ENCODE measurements at regions not wholly inside any gene's neighbourhood (a gene's known extent, or its start where the extent isn't known, plus 50 kb on each side); places are given as distances from the start of the nearest gene placed in this dataset.

DNA sequence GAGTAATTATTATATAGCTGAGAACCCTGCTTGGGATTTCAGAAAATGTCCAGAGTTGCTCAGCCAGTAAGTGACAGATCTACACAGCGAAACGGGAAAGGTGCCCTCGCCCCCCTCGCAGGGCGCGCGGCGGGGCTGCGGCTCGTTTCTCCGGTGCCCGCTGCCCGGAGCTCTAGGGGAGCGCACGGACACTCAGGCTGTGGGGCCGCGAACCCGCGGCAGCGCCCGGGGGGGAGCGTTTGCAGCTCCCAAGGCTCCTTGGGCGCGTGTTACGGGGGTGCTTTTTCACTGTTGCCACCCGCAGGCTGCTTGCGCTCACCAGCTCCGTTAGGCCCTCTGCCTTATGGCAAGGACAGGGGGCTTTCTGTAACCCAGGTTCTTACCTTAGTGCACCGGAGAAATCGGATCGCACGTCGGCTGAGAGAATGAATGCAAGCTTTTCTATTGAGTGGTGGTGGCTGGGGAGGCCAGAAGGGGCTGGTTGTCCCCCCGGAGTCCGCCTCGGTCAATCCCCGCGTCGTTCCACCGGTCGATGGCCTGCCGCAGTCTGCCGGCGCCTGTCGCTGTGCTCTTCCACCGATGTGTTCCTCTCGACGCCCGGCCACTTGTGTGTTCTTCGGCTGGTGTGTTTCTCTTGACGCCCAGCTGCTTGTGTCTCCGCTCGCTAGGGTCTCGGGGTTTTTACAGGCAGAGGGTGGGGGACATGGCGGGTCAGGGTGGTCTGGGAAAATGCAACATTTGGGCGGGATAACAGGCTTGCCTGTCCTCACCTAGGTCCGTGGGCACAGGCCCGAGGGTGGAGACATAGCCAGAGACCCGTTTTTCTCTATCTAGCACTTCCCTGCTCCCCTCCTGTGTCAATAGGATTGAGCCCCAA lies 758.8 kb upstream of the DDX18 start:
- TF ChIP-seq TAF1 (IDR thresholded peaks at IDR 0.05; ENCODE audit: borderline replicate concordance, low read depth, low read length) (no peak), POLR2AphosphoS5 (IDR thresholded peaks at IDR 0.05; ENCODE audit: low read depth, low read length) (no peak)
- FAIRE-seq (no peak), DNase-seq (ENCODE audit: insufficient read length) (no peak)

DNA sequence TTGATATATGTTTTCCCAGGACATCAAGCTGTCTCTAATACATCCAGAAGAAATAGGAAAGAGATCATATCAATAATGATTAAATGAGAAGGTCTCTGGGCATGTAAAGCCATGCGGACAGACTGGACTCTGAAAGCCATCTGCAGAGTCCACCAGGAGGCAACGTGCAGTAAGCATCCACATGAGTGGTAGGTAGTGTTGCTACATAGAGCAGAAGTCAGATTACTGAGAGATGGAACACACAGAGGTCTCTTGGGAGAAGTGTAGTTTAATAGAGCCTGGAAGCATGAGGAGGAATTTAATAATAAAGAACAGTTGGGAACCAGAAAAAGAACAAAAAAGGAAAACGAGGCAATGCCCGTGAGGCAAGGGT lies 758.1 kb upstream of the DDX18 start:
- FAIRE-seq: no peak
- TF ChIP-seq TAF1 (IDR thresholded peaks at IDR 0.05; ENCODE audit: borderline replicate concordance, low read depth, low read length): no peak
- TF ChIP-seq POLR2AphosphoS5 (IDR thresholded peaks at IDR 0.05; ENCODE audit: low read depth, low read length): no peak
- TF ChIP-seq POLR2A (IDR thresholded peaks at IDR 0.05; ENCODE audit: low read depth, low read length): no peak
- no peak for DNase-seq (ENCODE audit: insufficient read length)

DNA sequence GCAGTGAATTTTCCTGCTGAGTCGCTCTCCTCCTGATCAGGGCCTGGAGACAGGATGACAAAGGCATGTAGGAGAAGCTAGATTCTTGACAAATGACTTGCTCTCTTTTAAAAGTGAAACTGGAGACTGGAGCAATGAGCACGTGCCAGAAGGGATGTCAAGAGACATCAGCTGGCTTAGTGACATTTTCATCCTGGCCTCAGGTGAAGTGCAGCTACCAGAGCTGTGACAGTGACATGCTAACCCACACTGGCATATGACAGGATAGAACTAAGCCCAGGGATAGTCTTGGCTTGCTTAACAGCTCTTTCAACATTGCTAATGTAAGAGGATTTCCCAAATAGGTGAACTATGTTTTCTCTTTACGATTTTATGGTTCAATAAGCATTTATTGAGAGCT lies 757.5 kb upstream of the DDX18 start:
- FAIRE-seq (no peak), DNase-seq (ENCODE audit: insufficient read length) (no peak)
- TF ChIP-seq POLR2A (IDR thresholded peaks at IDR 0.05; ENCODE audit: low read depth, low read length) (no peak), TAF1 (IDR thresholded peaks at IDR 0.05; ENCODE audit: borderline replicate concordance, low read depth, low read length) (no peak), POLR2AphosphoS5 (IDR thresholded peaks at IDR 0.05; ENCODE audit: low read depth, low read length) (no peak)

DNA sequence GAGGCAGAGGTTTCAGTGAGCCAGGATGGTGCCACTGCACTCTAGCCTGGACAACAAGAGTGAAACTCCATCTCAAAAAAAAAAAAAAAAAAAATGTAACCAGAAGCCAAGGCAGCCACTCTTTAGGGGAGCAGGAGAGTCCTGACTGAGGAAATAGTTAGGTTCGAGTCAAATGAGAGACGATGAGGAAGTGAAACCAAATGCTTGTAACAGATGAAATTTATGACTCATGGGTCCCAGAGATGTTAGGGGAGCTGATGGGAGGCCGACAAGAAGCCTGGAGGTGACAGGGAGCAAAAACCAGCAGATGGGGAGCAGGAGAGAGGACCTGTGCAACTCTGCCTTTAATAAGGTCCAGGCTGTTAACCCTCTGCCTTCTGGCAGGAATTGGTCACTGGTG lies 756.1 kb upstream of the DDX18 start:
- no peak for FAIRE-seq
- TF ChIP-seq POLR2AphosphoS5 (IDR thresholded peaks at IDR 0.05; ENCODE audit: low read depth, low read length) (no peak), POLR2A (IDR thresholded peaks at IDR 0.05; ENCODE audit: low read depth, low read length) (no peak), TAF1 (IDR thresholded peaks at IDR 0.05; ENCODE audit: borderline replicate concordance, low read depth, low read length) (no peak)
- no peak for DNase-seq (ENCODE audit: insufficient read length)

DNA sequence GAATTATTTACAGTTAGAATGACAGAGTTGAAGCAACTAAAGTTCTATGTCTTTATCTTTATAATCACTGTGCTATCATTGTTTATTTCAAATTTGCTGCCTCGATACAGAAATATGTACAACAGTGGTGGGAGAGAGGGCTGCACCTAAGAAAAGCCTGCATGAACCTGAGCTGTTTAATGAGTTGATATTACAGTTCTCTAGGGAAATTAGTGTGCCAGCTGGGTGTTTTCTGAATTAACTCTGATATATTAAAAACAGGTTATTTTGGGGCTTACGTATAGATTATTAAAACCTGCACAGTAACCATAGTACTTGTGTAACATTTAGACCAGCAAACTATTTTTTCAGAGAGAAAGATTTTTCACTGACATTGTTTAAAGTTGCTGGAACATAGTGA lies 750.5 kb upstream of the DDX18 start:
- no peak for TF ChIP-seq POLR2A (IDR thresholded peaks at IDR 0.05; ENCODE audit: low read depth, low read length)
- no peak for TF ChIP-seq POLR2AphosphoS5 (IDR thresholded peaks at IDR 0.05; ENCODE audit: low read depth, low read length)
- no peak for TF ChIP-seq TAF1 (IDR thresholded peaks at IDR 0.05; ENCODE audit: borderline replicate concordance, low read depth, low read length)
- FAIRE-seq: no peak
- no peak for DNase-seq (ENCODE audit: insufficient read length)

GRCh38 chr2:117065912-117066311 lies 748.6 kb upstream of the DDX18 start:
- FAIRE-seq (no peak), DNase-seq (ENCODE audit: insufficient read length) (no peak)

GRCh38 chr2:117067900-117068299 lies 746.6 kb upstream of the DDX18 start:
- FAIRE-seq (no peak), DNase-seq (ENCODE audit: insufficient read length) (no peak)
- TF ChIP-seq POLR2A (IDR thresholded peaks at IDR 0.05; ENCODE audit: low read depth, low read length) (no peak), POLR2AphosphoS5 (IDR thresholded peaks at IDR 0.05; ENCODE audit: low read depth, low read length) (no peak)

More at GRCh38 chr2:117065912-117066311, 748.6 kb upstream of the DDX18 start:
- TF ChIP-seq POLR2AphosphoS5 (IDR thresholded peaks at IDR 0.05; ENCODE audit: low read depth, low read length) (no peak), POLR2A (IDR thresholded peaks at IDR 0.05; ENCODE audit: low read depth, low read length) (no peak), TAF1 (IDR thresholded peaks at IDR 0.05; ENCODE audit: borderline replicate concordance, low read depth, low read length) (no peak)

- TF ChIP-seq POLR2A (IDR thresholded peaks at IDR 0.05; ENCODE audit: low read depth, low read length): no peak
- TF ChIP-seq POLR2AphosphoS5 (IDR thresholded peaks at IDR 0.05; ENCODE audit: low read depth, low read length): no peak
- no peak for TF ChIP-seq TAF1 (IDR thresholded peaks at IDR 0.05; ENCODE audit: borderline replicate concordance, low read depth, low read length)
- DNase-seq (ENCODE audit: insufficient read length): no peak
Measured at GRCh38 chr2:117068371-117068770, 746.1 kb upstream of the DDX18 start.

DNA sequence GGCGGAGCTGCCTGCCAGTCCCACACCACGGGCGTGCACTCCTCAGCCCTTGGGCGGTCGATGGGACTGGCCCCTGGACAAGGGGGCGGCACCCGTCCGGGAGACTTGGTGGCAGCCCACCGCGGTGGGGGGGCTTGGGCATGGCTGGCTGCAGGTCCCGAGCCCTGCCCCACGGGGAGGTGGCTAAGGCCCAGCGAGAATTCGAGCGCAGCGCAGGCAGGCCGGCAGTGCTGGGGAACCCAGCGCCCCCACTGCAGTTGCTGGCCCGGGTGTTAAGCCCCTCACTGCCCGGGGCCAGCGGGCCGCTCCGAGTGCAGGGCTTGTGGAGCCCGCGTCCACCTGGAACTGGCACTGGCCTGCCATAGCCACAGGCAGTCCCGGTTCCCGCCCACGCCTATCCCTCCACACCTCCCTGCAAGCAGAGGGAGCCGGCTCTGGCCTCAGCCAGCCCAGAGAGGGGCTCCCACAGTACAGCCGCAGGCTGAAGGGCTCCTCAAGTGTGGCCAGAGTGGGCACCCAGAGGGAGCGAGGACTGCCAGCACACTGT lies 742.9 kb upstream of the DDX18 start:
- TF ChIP-seq POLR2A (IDR thresholded peaks at IDR 0.05; ENCODE audit: low read depth, low read length) (no peak), TAF1 (IDR thresholded peaks at IDR 0.05; ENCODE audit: borderline replicate concordance, low read depth, low read length) (no peak), POLR2AphosphoS5 (IDR thresholded peaks at IDR 0.05; ENCODE audit: low read depth, low read length) (no peak)
- FAIRE-seq (no peak), DNase-seq (ENCODE audit: insufficient read length) (no peak)

More at GRCh38 chr2:117068371-117068770, 746.1 kb upstream of the DDX18 start:
- FAIRE-seq: no peak

- DNase-seq (ENCODE audit: insufficient read length): no peak
- FAIRE-seq: no peak
- no peak for TF ChIP-seq POLR2AphosphoS5 (IDR thresholded peaks at IDR 0.05; ENCODE audit: low read depth, low read length)
Measured at GRCh38 chr2:117074756-117075155, 739.7 kb upstream of the DDX18 start.

DNA sequence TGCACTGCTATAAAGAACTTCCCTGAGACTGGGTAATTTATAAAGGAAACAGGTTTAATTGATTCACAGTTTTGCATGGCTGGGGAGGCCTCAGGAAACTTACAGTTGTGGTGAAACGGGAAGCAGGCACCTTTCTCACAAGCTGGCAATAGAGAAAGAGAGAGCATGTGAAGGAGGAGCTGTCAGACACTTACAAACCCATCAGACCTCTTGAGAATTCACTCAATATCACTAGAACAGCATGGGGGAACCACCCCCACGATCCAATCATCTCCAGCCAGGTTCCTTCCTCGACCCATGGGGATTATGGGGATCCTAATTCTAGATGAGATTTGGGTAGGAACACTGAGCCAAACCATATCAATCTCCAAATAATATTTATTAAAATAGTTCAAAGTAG lies 729.2 kb upstream of the DDX18 start:
- FAIRE-seq: no peak
- no peak for DNase-seq (ENCODE audit: insufficient read length)
- TF ChIP-seq POLR2AphosphoS5 (IDR thresholded peaks at IDR 0.05; ENCODE audit: low read depth, low read length): no peak
- TF ChIP-seq POLR2A (IDR thresholded peaks at IDR 0.05; ENCODE audit: low read depth, low read length): no peak
- no peak for TF ChIP-seq TAF1 (IDR thresholded peaks at IDR 0.05; ENCODE audit: borderline replicate concordance, low read depth, low read length)

- FAIRE-seq (no peak), DNase-seq (ENCODE audit: insufficient read length) (no peak)
- TF ChIP-seq POLR2AphosphoS5 (IDR thresholded peaks at IDR 0.05; ENCODE audit: low read depth, low read length) (no peak), POLR2A (IDR thresholded peaks at IDR 0.05; ENCODE audit: low read depth, low read length) (no peak), TAF1 (IDR thresholded peaks at IDR 0.05; ENCODE audit: borderline replicate concordance, low read depth, low read length) (no peak)
Measured at GRCh38 chr2:117085737-117086136, 728.8 kb upstream of the DDX18 start.
